HL-60 (cell line): ENCODE measurements at regions not wholly inside any gene's neighbourhood (a gene's known extent, or its start where the extent isn't known, plus 50 kb on each side); places are given as distances from the start of the nearest gene placed in this dataset.
A peak's percentile ranks its signal among the peaks of the same experiment; 100 is the strongest.

Experiments
- DNase-seq, 2 experiments: peaks; one replicate each; pipeline ENCODE4 v3.0.0-alpha.2; 2010 to 2020; ENCODE audit warnings: low read depth in 1 of 2, low spot score in 1 of 2
- H3K27ac ChIP-seq: fragments of 250-450 bp; sonication (Bioruptor Pico); replicated peaks from 2 replicates; pipeline ENCODE4 v1.5.1; 2020; ENCODE audit warnings: mild to moderate bottlenecking, moderate library complexity
- H3K27me3 ChIP-seq: fragments of 250-450 bp; sonication (Bioruptor Pico); 2 replicates; pipeline ENCODE4 v1.5.1; 2021; ENCODE audit warnings: mild to moderate bottlenecking, moderate library complexity; ENCODE audit not compliant: insufficient read depth, poor library complexity, severe bottlenecking
- H3K4me3 ChIP-seq: replicated peaks from 2 replicates; pipeline ENCODE4 v1.5.1; 2011; ENCODE audit warnings: mild to moderate bottlenecking, control low read depth, low read length; ENCODE audit not compliant: insufficient read depth
- CTCF ChIP-seq: IDR thresholded peaks from one replicate; pipeline ENCODE4 v1.5.1; 2011; ENCODE audit warnings: low read length, control low read depth, inconsistent platforms; ENCODE audit not compliant: insufficient read depth
- GABPA ChIP-seq: IDR thresholded peaks from 2 replicates; pipeline ENCODE4 v1.6.1; 2012; ENCODE audit warnings: low read depth
- POLR2AphosphoS5 ChIP-seq: IDR thresholded peaks from 2 replicates; pipeline ENCODE4 v1.6.1; 2012; ENCODE audit warnings: low read depth
- REST ChIP-seq: IDR thresholded peaks from 2 replicates; pipeline ENCODE4 v1.6.1; 2012; ENCODE audit warnings: low read depth; ENCODE audit not compliant: insufficient replicate concordance
- SPI1 ChIP-seq: IDR thresholded peaks from 2 replicates; pipeline ENCODE4 v1.6.1; 2012; ENCODE audit warnings: low read depth, mild to moderate bottlenecking, borderline replicate concordance

- DNase-seq = peak in 1 of 2 experiments; percentile 58
- Histone ChIP-seq H3K4me3 (no peak overlapping the region), H3K27ac (no peak overlapping the region), H3K27me3 (no peaks in the 10 kb centered on the region)
- TF ChIP-seq POLR2AphosphoS5 (no peak), CTCF (peak; percentile 6), SPI1 (peak; percentile 52; the same call in 1 of the 2 replicates)
Observed at GRCh38 chr13:33487575-33488243, 202.2 kb upstream of the STARD13 start.

DNA sequence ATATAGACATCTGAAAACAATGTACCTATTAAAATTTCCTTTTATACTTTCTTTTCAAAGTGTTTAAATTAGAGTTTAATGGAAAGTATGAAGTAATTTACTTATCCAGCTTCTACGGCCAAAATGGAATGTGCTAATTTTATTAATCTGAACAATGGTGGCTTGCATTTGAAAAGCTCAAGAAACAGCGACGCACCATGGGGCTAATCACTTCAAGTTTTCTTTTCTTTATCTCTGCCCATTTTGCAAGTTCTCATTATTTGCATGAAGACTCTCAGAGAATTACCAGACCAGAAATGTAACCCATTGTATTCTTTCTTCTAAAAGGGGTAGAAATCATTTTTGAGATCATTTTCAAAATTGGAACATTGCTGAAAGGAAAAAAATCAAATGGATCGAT, 204.0 kb upstream of the STARD13 start:
- no peak for TF ChIP-seq REST
- TF ChIP-seq CTCF = no peak
- TF ChIP-seq POLR2AphosphoS5 = no peak
- no peak for TF ChIP-seq GABPA
- TF ChIP-seq SPI1 = no peak
- no peak for DNase-seq
- Histone ChIP-seq H3K27me3 (no peaks in the 10 kb centered on the region), H3K27ac (no peak overlapping the region), H3K4me3 (no peak overlapping the region)

GRCh38 chr13:33490461-33491327, 205.1 kb upstream of the STARD13 start:
- no peak for TF ChIP-seq REST
- H3K27ac ChIP-seq = no peak overlapping the region
- no peak overlapping the region for H3K4me3 ChIP-seq
- DNase-seq = no peak
- no peaks in the 10 kb centered on the region for H3K27me3 ChIP-seq

GRCh38 chr13:33493672-33494365, 208.3 kb upstream of the STARD13 start:
- DNase-seq = no peak
- no peak overlapping the region for H3K27ac ChIP-seq
- no peaks in the 10 kb centered on the region for H3K27me3 ChIP-seq
- H3K4me3 ChIP-seq = no peak overlapping the region
- TF ChIP-seq SPI1 (no peak), POLR2AphosphoS5 (no peak), REST (no peak), GABPA (no peak), CTCF (no peak)
